Cardiac fibroblast (primary cell): ENCODE measurements at regions not wholly inside any gene's neighbourhood (a gene's known extent, or its start where the extent isn't known, plus 50 kb on each side); places are given as distances from the start of the nearest gene placed in this dataset.
"Not testable (repeated sequence)": the region's sequence is repeated elsewhere in the genome, so short reads cannot be mapped to it uniquely, and the experiment has no call there.

Experiments
- DNase-seq, 2 donors: peaks; one replicate each; pipeline versions ENCODE4 v3.0.0 to v3.0.0-alpha.2; 2010; ENCODE audit warnings: low read depth in 2 of 2
- H3K4me3 ChIP-seq, 2 donors: replicated peaks in 1 of 2; 1 replicate in 1 of 2; 2 replicates in 1 of 2; pipeline ENCODE4 v1.5.1; 2011; ENCODE audit warnings: low read depth in 2 of 2, low read length in 2 of 2, mild to moderate bottlenecking in 2 of 2, moderate library complexity in 1 of 2
- TF ChIP-seq, protein P1 (sequence below): IDR thresholded peaks from one replicate; pipeline ENCODE4 v1.5.1; 2011; ENCODE audit warnings: low read depth, mild to moderate bottlenecking, low read length, inconsistent platforms

DNA sequence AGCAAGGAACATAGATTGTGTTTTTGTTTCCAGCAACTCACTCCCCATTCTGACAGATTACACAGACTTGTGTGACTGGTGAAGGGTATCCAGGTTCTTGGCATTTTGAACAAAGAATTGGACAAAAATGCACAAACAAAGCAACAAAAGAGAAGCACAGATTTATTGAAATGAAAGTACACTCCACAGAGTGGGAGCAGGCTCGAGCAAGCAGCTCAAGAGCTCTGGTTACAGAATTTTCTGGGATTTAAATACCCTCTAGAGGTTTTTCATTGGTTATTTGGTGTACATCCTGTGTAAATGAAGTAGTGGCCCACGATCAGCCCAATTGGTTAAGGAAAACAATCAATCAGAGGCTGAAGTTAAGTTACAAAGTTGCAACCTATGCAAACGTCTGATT, 155.0 kb upstream of the JADE1 start:
- H3K4me3 ChIP-seq = no peak overlapping the region
- TF ChIP-seq, protein P1, sequence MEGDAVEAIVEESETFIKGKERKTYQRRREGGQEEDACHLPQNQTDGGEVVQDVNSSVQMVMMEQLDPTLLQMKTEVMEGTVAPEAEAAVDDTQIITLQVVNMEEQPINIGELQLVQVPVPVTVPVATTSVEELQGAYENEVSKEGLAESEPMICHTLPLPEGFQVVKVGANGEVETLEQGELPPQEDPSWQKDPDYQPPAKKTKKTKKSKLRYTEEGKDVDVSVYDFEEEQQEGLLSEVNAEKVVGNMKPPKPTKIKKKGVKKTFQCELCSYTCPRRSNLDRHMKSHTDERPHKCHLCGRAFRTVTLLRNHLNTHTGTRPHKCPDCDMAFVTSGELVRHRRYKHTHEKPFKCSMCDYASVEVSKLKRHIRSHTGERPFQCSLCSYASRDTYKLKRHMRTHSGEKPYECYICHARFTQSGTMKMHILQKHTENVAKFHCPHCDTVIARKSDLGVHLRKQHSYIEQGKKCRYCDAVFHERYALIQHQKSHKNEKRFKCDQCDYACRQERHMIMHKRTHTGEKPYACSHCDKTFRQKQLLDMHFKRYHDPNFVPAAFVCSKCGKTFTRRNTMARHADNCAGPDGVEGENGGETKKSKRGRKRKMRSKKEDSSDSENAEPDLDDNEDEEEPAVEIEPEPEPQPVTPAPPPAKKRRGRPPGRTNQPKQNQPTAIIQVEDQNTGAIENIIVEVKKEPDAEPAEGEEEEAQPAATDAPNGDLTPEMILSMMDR = no peak
- no peak for DNase-seq

DNA sequence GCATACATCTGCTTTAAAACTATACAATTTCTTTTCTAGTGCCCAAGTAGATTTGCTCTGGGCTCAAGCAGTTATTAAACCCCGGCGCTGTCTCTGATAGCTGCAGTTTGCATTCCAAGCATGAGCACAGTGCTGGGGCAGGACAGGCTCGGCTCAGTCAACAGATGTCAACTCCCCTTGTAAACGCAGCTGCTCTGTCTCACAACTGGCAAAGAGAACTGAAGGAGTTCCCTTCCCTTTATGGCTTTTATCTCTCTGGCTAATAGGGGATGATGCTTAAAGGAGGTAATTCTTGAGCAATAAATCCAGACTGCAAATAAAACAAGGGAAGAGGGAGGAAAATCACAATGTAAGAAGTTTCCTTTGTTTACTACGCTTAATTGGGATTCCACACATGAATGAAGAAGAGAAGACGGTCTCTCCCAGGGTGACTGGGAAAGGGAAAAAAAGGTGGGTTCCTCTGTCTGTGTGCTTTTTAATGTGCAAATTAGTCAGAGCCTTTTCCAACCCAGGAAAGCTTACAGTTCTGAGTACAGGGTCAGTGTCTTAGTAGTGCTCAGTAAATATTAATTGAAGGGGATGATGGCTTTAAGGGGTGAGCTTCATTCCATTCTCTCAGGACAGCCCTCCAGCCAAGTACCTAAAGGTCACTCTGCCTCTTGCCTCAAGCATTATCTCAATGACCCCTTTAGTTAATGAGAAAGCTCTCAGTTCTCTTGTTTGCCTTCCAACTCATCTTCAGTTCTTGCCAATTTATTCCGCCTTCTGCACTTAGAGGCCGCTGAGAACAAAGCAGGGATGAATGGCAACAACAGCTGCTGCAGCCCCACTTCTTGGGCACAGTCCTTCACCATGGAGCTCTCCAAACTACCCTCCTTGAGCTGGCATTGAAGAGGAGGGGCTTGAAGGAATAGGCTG, 155.7 kb upstream of the JADE1 start:
- no peak overlapping the region for H3K4me3 ChIP-seq
- TF ChIP-seq, protein P1 = no peak
- peak; percentile 24 to 89 for DNase-seq

DNA sequence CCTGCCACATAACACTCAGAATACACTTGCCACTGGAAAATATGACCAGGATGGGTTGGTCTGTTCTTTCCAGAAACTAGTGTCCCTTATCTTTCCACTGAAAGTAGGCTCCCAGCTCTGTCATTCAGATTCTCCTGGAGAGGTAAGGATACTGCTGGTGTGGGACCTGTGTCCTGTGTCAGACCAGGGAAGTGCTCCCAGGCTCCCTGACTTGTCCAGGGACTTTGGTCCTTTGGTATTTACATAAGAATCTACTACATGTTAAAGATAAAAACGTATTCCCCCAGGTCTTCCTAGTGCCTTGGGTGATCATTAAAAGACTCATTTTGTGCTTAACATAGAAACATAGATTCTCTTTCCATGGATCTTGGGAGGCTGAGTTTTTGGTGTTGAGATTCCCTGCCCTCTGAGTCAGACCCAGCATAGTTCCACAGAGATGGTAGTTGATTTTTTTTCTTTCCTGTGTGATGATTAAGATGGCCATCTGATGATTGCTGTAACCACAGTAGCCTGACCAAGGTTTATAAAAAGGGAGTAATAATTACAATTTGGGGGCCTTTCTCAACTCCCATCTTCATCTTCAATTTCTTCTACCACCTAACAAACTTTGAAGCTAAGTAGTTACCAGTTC, 159.8 kb upstream of the JADE1 start:
- peak in 1 of 2 donors; percentile 64 for DNase-seq
- TF ChIP-seq, protein P1 = no peak
- H3K4me3 ChIP-seq = no peak overlapping the region

DNA sequence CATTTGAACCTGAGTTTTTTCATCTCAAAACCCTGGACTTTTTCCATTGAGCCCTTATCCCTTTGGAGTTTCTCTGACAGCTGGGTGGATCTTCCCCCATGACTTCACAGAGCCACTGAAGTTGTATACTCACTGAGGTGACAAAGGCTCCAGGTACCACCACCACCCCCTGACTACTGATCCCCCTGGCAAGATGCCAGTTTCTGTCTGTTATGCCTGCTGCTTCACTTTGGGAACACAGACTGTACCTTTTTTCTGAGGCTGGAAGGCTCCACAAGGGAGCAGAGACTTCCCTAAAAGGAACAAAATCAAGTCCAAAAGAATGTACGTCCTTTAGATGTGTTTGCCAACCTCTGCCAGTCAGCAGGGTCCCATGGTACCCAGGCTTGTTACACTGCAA, 160.3 kb upstream of the JADE1 start:
- no peak overlapping the region for H3K4me3 ChIP-seq
- DNase-seq = no peak
- TF ChIP-seq, protein P1 = no peak

DNA sequence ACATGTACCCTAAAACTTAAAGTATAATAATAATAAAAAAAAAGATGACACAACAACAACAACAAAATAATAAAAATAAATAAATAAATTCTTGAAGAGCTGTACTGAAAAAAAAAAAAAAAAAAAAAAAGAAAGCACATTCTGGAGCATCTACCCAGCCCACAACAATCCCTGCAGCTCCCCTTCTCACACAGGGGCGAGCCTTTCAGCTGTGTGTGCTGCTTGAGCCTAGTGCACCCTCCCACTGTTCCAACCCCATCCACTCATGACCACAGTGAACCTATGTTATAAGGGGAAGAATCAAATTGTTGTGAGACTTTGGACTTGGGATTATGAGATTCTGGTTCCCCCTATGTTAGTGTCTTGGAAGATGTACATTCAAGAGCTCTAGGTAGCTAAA, 161.5 kb upstream of the JADE1 start:
- DNase-seq = no peak
- TF ChIP-seq, protein P1 = no peak
- H3K4me3 ChIP-seq = no peak overlapping the region

DNA sequence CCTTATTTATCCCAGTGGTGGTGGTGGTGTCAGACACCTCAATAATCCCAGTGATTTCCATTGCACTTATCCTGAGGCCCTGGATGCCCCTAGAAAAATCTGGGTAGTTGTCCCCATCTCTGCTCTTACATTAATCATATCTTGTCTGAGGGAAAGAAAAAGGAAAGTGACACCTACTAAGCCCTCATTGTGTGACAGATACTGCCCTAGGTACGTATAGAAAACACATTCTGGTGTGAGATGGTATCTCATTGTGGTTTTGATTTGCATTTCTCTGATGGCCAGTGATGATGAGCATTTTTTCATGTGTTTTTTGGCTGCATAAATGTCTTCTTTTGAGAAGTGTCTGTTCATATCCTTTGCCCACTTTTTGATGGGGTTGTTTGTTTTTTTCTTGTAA, 162.6 kb upstream of the JADE1 start:
- DNase-seq, H3K4me3 ChIP-seq: not testable (repeated sequence)

DNA sequence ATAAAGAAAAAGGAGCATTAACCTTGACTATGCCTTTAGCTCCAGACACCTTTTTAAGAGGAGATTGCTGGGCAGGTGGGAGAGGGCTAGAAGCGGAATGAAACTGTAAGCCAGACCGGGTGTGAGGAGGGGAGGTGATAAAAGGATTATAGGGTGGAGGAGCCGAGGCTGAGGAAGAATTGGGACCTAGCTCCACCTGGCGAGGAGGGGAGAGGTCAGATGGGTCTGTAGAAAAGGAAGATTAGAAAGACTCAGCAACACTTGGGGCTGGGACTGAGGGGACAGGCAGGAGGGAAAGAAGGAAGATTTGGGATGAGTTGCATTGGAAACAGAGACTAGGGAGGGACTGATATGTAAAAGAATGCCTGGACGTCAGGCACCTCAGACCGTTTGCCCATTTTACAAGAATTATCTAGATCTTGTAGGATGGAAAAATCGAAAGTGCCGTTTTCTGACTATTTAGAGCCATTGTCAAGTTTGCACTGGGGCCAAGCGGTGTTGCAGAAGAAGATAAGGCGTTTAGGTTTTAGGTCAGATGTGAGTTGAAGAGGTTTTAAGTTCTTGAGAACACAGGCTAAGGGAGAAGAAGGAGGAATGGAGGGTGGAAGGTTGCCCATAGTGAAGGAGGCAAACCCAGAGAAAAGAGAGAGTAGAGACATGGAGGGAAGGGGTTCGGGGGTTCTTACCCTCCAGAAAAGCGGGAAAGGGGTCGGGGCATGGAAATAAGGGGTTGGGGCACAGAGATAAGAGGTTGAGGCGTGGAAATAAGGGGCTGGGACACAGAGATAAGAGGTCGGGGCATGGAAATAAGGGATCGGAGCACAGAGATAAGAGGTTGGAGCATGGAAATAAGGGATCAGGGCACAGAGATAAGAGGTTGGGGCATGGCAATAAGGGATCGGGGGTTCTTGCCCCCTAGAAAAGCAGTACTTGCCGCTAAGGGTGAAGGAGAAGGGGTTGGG, 164.5 kb upstream of the JADE1 start:
- H3K4me3 ChIP-seq, DNase-seq: not testable (repeated sequence)

DNA sequence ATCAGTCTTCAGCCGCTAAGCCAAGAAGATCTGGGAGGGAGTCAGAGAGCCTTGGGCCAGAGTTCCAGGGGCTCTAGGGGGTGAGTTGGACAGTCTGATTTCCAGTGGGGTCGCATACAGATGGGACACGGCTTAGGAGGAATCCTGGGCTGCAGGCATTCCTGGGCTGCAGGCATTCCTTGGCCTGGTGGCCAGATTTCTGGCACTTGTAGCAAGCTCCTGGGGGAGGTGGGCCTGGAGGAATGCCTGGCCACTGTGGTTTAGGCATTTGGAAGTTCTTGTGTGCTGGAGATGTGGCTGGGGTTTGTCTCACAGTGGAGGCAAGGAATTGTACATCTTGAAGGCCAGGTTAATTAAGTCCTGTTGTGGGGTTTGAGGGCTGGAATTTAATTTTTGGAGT, 165.4 kb upstream of the JADE1 start:
- peak in 1 of 2 donors; percentile 43 for DNase-seq
- H3K4me3 ChIP-seq = not testable (repeated sequence)

DNA sequence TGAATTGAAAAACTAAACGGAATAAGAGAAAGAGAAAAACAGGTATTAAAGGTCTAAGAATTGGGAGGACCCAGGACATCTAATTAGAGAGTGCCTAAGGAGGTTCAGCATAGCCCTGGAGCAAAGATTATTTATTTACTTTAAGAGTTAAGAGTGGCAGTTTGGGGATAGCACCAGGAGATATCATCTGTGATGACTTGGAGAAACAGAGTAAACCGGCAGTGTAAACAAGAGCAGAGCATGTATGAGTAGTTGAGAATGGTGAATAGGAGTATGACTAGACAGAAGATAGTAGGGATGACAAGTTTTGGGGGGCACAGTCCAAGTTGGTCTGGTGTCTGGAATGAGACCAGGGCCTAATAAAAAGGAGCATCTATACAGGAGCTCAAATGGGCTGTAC, 167.9 kb upstream of the JADE1 start:
- not testable (repeated sequence) for H3K4me3 ChIP-seq, DNase-seq
